ENCODE measurements at regions not wholly inside any gene's neighbourhood (a gene's known extent, or its start where the extent isn't known, plus 50 kb on each side); places are given as distances from the start of the nearest gene placed in this dataset.
"Not testable (repeated sequence)": the region's sequence is repeated elsewhere in the genome, so short reads cannot be mapped to it uniquely, and the experiment has no call there.

DNA sequence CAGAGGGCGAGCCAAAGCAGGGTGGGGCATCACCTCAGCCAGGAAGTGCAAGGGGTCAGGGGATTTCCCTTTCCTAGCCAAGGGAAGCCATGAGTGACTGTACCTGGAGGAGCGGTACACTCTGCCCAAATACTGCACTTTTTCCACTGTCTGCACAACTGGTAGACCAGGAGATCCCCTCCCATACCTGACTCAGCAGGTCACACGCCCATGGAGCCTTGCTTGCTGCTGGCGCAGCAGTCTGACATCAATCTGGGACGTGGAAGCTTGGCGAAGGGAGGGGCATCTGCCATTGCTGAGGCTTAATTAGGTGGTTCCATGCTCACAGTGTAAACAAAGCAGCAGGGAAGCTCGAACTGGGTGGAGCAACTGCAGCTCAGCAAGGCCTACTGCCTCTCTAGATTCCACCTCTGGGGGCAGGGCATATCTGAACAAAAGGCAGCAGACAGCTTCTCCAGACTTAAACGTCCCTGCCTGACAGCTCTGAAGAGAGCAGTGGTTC is 217.7 kb downstream of the LHFPL1 start:
- H3K36me3 Mint-ChIP-seq (ENCODE audit: low read depth); H3K4me3 Mint-ChIP-seq (ENCODE audit: low read depth); H3K4me1 Mint-ChIP-seq (ENCODE audit: low read depth); DNase-seq (ENCODE audit: low spot score); H3K27me3 Mint-ChIP-seq (ENCODE audit: low read depth); intact Hi-C loops (cut with micrococcal nuclease); H3K27ac Mint-ChIP-seq; H3K9me3 Mint-ChIP-seq: not testable (repeated sequence)

DNA sequence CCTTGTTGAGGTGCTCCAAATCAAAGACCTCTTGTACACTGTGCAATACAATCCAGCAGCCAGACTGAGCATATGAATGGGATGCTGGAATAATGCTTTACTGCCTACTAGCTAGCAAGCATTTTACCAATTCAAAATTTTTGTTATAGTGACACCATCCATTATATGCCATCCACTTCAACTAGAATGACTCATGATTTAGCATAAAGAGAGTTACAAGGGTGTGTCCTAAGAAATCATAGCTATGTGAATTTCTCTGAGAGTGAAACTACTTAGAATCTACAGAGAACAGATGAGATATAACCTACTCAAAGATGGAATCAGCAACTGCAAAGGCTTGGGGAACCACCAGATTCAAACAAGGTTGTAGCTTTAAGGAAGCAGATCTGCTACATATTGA is 221.9 kb downstream of the LHFPL1 start:
- Mint-ChIP-seq H3K9me3 (no peaks in the 10 kb centered on the region), H3K4me1 (ENCODE audit: low read depth) (no peaks in the 10 kb centered on the region), H3K36me3 (ENCODE audit: low read depth) (no peaks in the 10 kb centered on the region), H3K27me3 (ENCODE audit: low read depth) (no peaks in the 10 kb centered on the region), H3K27ac (no peak overlapping the region), H3K4me3 (ENCODE audit: low read depth) (no peak overlapping the region)
- intact Hi-C loops (cut with micrococcal nuclease) = no loop called here
- DNase-seq (ENCODE audit: low spot score) = no peak

DNA sequence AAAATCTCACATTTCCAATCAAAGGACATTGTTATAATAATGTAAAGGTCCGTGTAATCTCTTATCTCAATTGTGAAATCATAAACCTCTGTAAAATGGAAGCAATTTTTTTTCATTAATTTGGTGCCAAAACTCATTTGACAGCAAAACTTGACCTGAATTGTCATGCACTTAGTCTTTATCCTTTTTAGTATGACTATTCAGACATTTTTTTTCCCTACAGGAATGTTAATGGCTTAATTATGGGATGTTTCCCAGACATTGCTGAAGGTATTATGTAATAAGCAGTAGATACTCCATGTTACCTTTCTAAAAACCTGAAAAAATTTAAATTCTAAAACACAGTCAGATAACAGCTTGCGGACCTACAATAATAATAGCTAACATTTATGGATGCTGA is 228.9 kb downstream of the LHFPL1 start:
- no peaks in the 10 kb centered on the region for H3K27me3 Mint-ChIP-seq (ENCODE audit: low read depth)
- H3K4me3 Mint-ChIP-seq (ENCODE audit: low read depth) = no peak overlapping the region
- DNase-seq (ENCODE audit: low spot score) = no peak
- H3K36me3 Mint-ChIP-seq (ENCODE audit: low read depth) = no peaks in the 10 kb centered on the region
- H3K4me1 Mint-ChIP-seq (ENCODE audit: low read depth) = no peaks in the 10 kb centered on the region
- intact Hi-C loops (cut with micrococcal nuclease) = no loop called here
- H3K27ac Mint-ChIP-seq = no peak overlapping the region
- no peaks in the 10 kb centered on the region for H3K9me3 Mint-ChIP-seq

DNA sequence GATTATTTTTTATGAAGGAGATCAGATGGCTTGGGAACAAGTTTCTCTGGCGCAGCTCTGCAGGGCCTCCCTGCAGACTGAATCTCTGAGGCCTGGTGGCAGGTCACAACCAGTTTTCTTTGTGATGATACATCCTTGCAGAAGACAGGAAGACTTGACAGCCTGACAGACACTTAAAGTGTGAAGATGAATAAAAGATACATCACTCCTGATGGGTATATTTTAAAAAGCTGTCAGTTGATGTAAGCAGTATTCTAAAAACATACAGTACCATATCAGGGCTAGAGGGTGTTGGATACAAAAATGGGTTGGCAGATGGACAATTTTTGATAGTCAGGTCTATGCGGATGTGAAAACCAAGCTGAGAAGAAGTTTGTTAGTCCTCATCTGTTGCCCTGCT is 239.5 kb downstream of the LHFPL1 start:
- Mint-ChIP-seq H3K9me3 (no peaks in the 10 kb centered on the region), H3K4me3 (ENCODE audit: low read depth) (no peak overlapping the region), H3K27me3 (ENCODE audit: low read depth) (no peaks in the 10 kb centered on the region), H3K36me3 (ENCODE audit: low read depth) (no peaks in the 10 kb centered on the region), H3K27ac (no peak overlapping the region), H3K4me1 (ENCODE audit: low read depth) (no peaks in the 10 kb centered on the region)
- intact Hi-C loops (cut with micrococcal nuclease) = no loop called here
- DNase-seq (ENCODE audit: low spot score) = no peak

DNA sequence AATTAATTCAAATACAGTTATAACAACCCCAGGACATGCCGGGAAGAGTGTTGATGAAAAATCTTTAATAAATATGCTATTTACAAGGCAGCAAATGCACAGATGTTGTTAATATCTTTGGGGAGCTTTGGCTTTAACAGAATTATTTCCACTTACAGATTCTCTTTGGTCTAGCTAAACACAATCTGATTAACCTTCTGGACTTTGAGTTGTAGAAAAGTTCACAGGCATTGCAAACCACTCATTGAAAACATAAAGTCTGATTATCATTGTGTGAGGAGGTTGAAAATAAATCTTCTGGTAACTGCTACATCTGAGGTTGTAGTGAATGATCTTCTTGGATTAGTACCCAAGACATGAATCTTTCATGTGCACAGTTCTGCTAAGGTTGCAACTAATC is 255.6 kb downstream of the LHFPL1 start:
- H3K4me3 Mint-ChIP-seq (ENCODE audit: low read depth) = no peak overlapping the region
- no peak for DNase-seq (ENCODE audit: low spot score)
- intact Hi-C loops (cut with micrococcal nuclease) = no loop called here
- H3K27me3 Mint-ChIP-seq (ENCODE audit: low read depth) = no peaks in the 10 kb centered on the region
- H3K4me1 Mint-ChIP-seq (ENCODE audit: low read depth) = no peaks in the 10 kb centered on the region
- no peaks in the 10 kb centered on the region for H3K36me3 Mint-ChIP-seq (ENCODE audit: low read depth)
- no peaks in the 10 kb centered on the region for H3K9me3 Mint-ChIP-seq
- no peak overlapping the region for H3K27ac Mint-ChIP-seq

DNA sequence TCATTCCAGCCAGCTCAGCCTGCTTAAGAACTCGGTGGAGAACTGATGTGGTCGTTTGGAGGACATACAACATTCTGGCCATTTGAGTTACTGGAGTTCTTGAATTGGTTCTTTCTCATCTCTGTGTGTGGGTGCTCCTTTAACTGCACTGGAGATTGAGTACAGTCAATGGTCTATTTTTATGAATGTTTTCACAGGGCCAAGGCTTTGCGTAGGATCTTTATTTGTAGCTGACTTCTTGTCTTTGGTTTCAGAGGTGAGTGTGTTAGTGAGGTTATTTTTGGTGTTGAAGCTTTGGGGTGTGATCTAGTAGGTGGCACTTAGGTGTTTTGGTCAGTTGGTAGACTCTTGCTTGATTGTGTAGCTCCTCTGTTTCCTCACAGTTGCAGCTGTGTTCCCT is 288.4 kb downstream of the LHFPL1 start:
- no peaks in the 10 kb centered on the region for H3K9me3 Mint-ChIP-seq
- no peaks in the 10 kb centered on the region for H3K4me1 Mint-ChIP-seq (ENCODE audit: low read depth)
- DNase-seq (ENCODE audit: low spot score) = no peak
- no peak overlapping the region for H3K27ac Mint-ChIP-seq
- H3K36me3 Mint-ChIP-seq (ENCODE audit: low read depth) = no peaks in the 10 kb centered on the region
- no peaks in the 10 kb centered on the region for H3K27me3 Mint-ChIP-seq (ENCODE audit: low read depth)
- no peak overlapping the region for H3K4me3 Mint-ChIP-seq (ENCODE audit: low read depth)
- intact Hi-C loops (cut with micrococcal nuclease) = no loop called here

DNA sequence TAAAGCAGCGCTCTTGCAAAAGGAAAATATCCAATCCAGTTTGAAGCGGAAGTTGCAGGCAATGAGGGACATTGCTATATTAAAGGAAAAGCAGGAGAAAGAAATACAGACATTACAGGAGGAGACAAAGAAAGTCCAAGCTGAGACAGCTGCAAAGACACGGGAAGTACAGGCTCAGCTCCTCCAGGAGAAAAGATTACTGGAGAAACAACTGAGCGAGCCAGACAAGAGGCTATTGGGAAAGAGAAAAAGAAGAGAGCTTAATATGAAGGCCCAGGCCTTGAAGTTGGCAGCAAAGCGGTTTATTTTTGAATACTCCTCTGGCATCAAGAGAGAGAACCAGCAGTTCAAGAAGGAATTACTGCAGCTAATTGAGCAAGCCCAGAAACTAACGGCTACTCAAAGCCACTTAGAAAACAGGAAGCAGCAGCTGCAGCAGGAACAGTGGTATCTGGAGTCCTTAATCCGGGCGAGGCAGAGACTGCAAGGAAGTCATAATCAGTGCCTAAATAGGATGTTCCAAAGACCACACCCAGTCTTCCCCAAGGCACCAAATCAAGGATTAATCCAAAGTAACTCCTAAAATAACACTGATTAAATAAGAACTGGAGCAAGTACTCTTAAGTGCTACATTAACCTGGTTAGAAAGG is 298.0 kb downstream of the LHFPL1 start:
- H3K4me1 Mint-ChIP-seq (ENCODE audit: low read depth); H3K27me3 Mint-ChIP-seq (ENCODE audit: low read depth); H3K36me3 Mint-ChIP-seq (ENCODE audit: low read depth); DNase-seq (ENCODE audit: low spot score); H3K4me3 Mint-ChIP-seq (ENCODE audit: low read depth); intact Hi-C loops (cut with micrococcal nuclease); H3K27ac Mint-ChIP-seq; H3K9me3 Mint-ChIP-seq: not testable (repeated sequence)

DNA sequence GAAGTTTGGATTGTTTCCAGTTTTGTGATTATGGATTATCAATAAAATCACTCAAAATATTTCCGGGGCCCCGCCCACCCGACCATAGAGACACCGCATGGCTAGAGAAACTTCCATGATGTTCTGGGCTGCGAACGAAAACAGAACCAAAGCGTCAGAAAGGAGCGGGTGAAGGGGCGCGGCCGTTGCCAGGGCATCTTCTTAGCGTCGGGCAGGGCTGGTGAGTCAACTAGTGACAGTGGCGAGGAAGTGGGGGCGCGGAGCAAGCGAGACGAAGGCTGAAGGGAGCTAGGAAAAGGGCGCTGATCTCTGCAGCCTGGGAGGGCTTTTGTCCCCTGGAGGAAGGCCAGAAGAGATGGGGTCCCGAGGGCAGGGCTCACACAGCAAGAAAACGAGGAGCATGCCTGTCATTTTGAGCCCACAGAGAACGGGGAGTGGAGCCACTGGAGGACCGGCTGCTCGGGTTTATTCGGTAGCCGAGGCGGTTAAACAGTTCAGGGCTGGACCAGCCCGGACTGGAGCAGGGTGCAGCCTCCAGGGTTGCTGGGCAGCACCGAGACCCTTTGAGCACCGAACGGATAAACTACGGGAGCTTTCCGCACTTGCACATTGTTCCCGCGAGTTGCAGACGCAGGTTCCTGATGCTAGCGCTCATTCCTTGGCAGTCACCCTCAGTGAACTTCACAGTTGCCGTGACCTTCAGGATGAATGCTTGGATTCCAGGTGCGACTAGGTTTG is 298.1 kb upstream of the TRPC5 start:
- intact Hi-C loops (cut with micrococcal nuclease) = no loop called here
- Mint-ChIP-seq H3K4me3 (ENCODE audit: low read depth) (no peak overlapping the region), H3K9me3 (no peaks in the 10 kb centered on the region), H3K36me3 (ENCODE audit: low read depth) (no peaks in the 10 kb centered on the region), H3K27ac (no peak overlapping the region), H3K27me3 (ENCODE audit: low read depth) (no peaks in the 10 kb centered on the region), H3K4me1 (ENCODE audit: low read depth) (no peaks in the 10 kb centered on the region)
- no peak for DNase-seq (ENCODE audit: low spot score)

DNA sequence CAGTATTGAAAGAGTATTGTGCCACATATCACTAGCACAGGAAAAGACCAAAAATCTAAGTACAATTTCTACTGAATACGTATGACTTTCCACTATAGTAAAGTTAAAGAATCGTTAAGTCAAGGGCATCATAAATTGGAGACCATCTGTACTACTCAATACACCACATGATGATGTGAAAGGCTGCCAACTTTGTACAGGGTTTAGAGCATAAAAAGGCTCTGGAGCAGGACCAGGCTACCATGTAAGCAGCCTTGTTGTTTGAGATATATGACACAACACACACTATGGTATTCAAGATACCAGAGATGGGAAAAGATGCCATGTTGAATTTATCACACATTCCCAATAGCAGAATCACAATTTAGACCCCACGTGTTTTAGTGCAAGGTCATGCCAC is 294.9 kb upstream of the TRPC5 start:
- Mint-ChIP-seq H3K4me1 (ENCODE audit: low read depth) (no peaks in the 10 kb centered on the region), H3K27me3 (ENCODE audit: low read depth) (no peaks in the 10 kb centered on the region), H3K27ac (no peak overlapping the region), H3K36me3 (ENCODE audit: low read depth) (no peaks in the 10 kb centered on the region), H3K9me3 (no peaks in the 10 kb centered on the region), H3K4me3 (ENCODE audit: low read depth) (no peak overlapping the region)
- intact Hi-C loops (cut with micrococcal nuclease) = no loop called here
- no peak for DNase-seq (ENCODE audit: low spot score)

DNA sequence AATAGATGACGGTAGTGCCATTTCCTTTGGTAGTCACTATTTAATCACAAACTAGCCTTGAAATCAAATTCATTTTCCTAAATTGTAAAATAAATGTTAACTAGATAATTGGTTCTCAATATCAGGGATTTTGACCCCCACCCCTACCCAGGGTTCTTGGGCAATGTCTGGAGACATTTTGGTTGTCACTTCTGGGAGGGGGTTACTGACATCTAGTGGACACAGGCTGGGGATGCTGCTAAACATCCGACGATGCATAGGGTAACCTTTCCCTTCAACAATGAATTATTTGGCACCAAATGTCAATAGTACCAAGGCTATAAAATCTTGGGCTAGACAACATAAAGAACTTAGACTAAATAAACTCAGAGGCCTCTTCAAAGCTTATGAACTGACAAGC is 285.8 kb upstream of the TRPC5 start:
- intact Hi-C loops (cut with micrococcal nuclease) = no loop called here
- no peak overlapping the region for H3K4me3 Mint-ChIP-seq (ENCODE audit: low read depth)

DNA sequence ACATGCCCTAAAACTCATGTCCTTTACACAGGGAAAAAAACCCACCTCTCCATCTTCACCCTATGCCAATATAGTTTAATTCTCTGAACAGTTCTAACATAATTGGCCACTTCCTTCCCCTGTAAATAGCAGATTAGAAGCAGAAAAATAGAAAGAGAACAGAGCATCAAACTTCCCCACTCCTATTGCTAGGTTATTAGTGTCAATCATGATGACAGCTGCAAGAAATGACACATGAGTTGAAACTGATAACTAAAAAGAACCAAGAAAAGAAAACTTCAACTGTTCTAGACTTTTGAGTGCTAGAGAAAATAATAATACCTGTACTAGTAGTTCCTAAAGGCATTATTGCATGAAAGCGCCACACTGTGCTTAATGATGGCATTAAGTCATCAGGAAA is 284.5 kb upstream of the TRPC5 start:
- H3K27me3 Mint-ChIP-seq (ENCODE audit: low read depth) = no peaks in the 10 kb centered on the region
- no peaks in the 10 kb centered on the region for H3K4me1 Mint-ChIP-seq (ENCODE audit: low read depth)
- H3K4me3 Mint-ChIP-seq (ENCODE audit: low read depth) = no peak overlapping the region
- no peaks in the 10 kb centered on the region for H3K9me3 Mint-ChIP-seq
- H3K27ac Mint-ChIP-seq = no peak overlapping the region
- intact Hi-C loops (cut with micrococcal nuclease) = no loop called here
- DNase-seq (ENCODE audit: low spot score) = no peak
- H3K36me3 Mint-ChIP-seq (ENCODE audit: low read depth) = no peaks in the 10 kb centered on the region

More for the DNA sequence above, 285.8 kb upstream of the TRPC5 start:
- Mint-ChIP-seq H3K4me1 (ENCODE audit: low read depth) (no peaks in the 10 kb centered on the region), H3K36me3 (ENCODE audit: low read depth) (no peaks in the 10 kb centered on the region), H3K9me3 (no peaks in the 10 kb centered on the region), H3K27ac (no peak overlapping the region), H3K27me3 (ENCODE audit: low read depth) (no peaks in the 10 kb centered on the region)
- no peak for DNase-seq (ENCODE audit: low spot score)

DNA sequence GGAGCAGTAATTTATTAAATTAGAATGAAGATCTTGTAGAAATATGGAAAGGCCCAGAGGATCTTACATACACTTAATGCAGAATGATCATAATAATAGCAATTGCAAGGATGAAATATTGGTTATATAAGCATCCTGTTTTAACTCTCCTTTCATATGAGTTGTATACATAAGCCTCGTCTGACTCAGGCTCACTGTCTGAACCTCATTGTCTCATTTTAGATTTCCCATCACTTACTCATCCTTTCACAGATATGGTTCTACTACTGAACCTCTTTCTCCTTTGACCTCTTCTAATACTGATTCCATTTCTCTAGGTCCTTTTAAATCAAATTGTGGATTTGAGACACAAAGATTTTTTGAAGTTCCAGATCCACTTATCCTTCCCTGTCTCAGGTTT is 277.3 kb upstream of the TRPC5 start:
- H3K27ac Mint-ChIP-seq = no peak overlapping the region
- DNase-seq (ENCODE audit: low spot score) = no peak
- intact Hi-C loops (cut with micrococcal nuclease) = no loop called here
- no peaks in the 10 kb centered on the region for H3K4me1 Mint-ChIP-seq (ENCODE audit: low read depth)
- no peak overlapping the region for H3K4me3 Mint-ChIP-seq (ENCODE audit: low read depth)
- H3K27me3 Mint-ChIP-seq (ENCODE audit: low read depth) = no peaks in the 10 kb centered on the region
- no peaks in the 10 kb centered on the region for H3K36me3 Mint-ChIP-seq (ENCODE audit: low read depth)
- H3K9me3 Mint-ChIP-seq = no peaks in the 10 kb centered on the region

DNA sequence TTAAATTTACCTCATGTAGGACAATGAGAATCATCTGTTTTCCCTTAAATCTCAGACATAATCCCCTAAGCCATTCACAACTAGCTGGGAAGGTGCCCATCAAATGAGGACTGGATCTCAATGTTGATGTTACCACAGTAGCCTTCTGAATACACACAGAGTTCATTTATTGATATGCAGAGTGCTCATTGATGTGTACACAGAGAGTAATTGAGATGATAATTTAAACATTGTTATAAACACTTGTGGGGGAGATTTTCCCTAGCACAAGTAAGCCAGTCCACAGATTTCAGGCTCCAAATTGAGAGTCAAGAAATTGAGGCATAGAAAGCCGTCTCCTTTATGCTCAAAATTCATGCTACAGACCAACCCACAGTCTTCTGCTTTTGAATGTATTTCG is 273.4 kb upstream of the TRPC5 start:
- H3K4me3 Mint-ChIP-seq (ENCODE audit: low read depth) = no peak overlapping the region
- H3K4me1 Mint-ChIP-seq (ENCODE audit: low read depth) = no peaks in the 10 kb centered on the region
- no peak overlapping the region for H3K27ac Mint-ChIP-seq
- H3K27me3 Mint-ChIP-seq (ENCODE audit: low read depth) = no peaks in the 10 kb centered on the region
- DNase-seq (ENCODE audit: low spot score) = no peak
- intact Hi-C loops (cut with micrococcal nuclease) = no loop called here
- no peaks in the 10 kb centered on the region for H3K36me3 Mint-ChIP-seq (ENCODE audit: low read depth)
- no peaks in the 10 kb centered on the region for H3K9me3 Mint-ChIP-seq
